ENCODE measurements at regions not wholly inside any gene's neighbourhood (a gene's known extent, or its start where the extent isn't known, plus 50 kb on each side); places are given as distances from the start of the nearest gene placed in this dataset.

- TF ChIP-seq SMAD3 (CRISPR knock-in tag; IDR thresholded peaks at IDR 0.05; ENCODE audit: borderline replicate concordance) (no peak), TEAD1 (CRISPR knock-in tag; IDR thresholded peaks at IDR 0.05) (no peak), FOXK1 (CRISPR knock-in tag; IDR thresholded peaks at IDR 0.05) (no peak), CTCF (IDR thresholded peaks at IDR 0.05) (no peak), E2F5 (CRISPR knock-in tag; IDR thresholded peaks at IDR 0.05) (no peak)
Observed at GRCh38 chr10:55800602-55801352, 560.3 kb downstream of the ZWINT start.

Measured in WTC11 (cell line).